ENCODE measurements at regions not wholly inside any gene's neighbourhood (a gene's known extent, or its start where the extent isn't known, plus 50 kb on each side); places are given as distances from the start of the nearest gene placed in this dataset.

GRCh38 chr10:78535716-78536218, 502.1 kb downstream of the RPS24 start:
- no peak for DNase-seq (ENCODE audit: low read depth, low spot score)
- in situ Hi-C loops (cut with HindIII; ENCODE audit: low pct_unique_long_range_greater_than_20kb, low sequenced_read_pairs) = no loop called here

GRCh38 chr10:78537018-78537417, 503.4 kb downstream of the RPS24 start:
- in situ Hi-C loops (cut with HindIII; ENCODE audit: low pct_unique_long_range_greater_than_20kb, low sequenced_read_pairs) = no loop called here
- no peak for DNase-seq (ENCODE audit: low read depth, low spot score)

- in situ Hi-C loops (cut with HindIII; ENCODE audit: low pct_unique_long_range_greater_than_20kb, low sequenced_read_pairs) = no loop called here
- DNase-seq (ENCODE audit: low read depth, low spot score) = no peak
Measured at GRCh38 chr10:78539247-78539766, 505.6 kb downstream of the RPS24 start.

GRCh38 chr10:78540355-78541076, 506.9 kb downstream of the RPS24 start:
- no peak for DNase-seq (ENCODE audit: low read depth, low spot score)
- in situ Hi-C loops (cut with HindIII; ENCODE audit: low pct_unique_long_range_greater_than_20kb, low sequenced_read_pairs) = no loop called here

- no peak for DNase-seq (ENCODE audit: low read depth, low spot score)
- in situ Hi-C loops (cut with HindIII; ENCODE audit: low pct_unique_long_range_greater_than_20kb, low sequenced_read_pairs) = no loop called here
Measured at GRCh38 chr10:78541481-78542140, 507.9 kb downstream of the RPS24 start.

- in situ Hi-C loops (cut with HindIII; ENCODE audit: low pct_unique_long_range_greater_than_20kb, low sequenced_read_pairs) = no loop called here
- no peak for DNase-seq (ENCODE audit: low read depth, low spot score)
Measured at GRCh38 chr10:78542141-78542489, 508.5 kb downstream of the RPS24 start.

- DNase-seq (ENCODE audit: low read depth, low spot score) = no peak
- in situ Hi-C loops (cut with HindIII; ENCODE audit: low pct_unique_long_range_greater_than_20kb, low sequenced_read_pairs) = no loop called here
Measured at GRCh38 chr10:78542521-78542920, 508.9 kb downstream of the RPS24 start.

- no peak for DNase-seq (ENCODE audit: low read depth, low spot score)
- in situ Hi-C loops (cut with HindIII; ENCODE audit: low pct_unique_long_range_greater_than_20kb, low sequenced_read_pairs) = no loop called here
Measured at GRCh38 chr10:78543031-78543748, 509.5 kb downstream of the RPS24 start.

- in situ Hi-C loops (cut with HindIII; ENCODE audit: low pct_unique_long_range_greater_than_20kb, low sequenced_read_pairs) = no loop called here
- DNase-seq (ENCODE audit: low read depth, low spot score) = no peak
Measured at GRCh38 chr10:78543749-78544362, 510.2 kb downstream of the RPS24 start.

GRCh38 chr10:78544423-78545090, 510.9 kb downstream of the RPS24 start:
- no peak for DNase-seq (ENCODE audit: low read depth, low spot score)
- in situ Hi-C loops (cut with HindIII; ENCODE audit: low pct_unique_long_range_greater_than_20kb, low sequenced_read_pairs) = no loop called here

- in situ Hi-C loops (cut with HindIII; ENCODE audit: low pct_unique_long_range_greater_than_20kb, low sequenced_read_pairs) = no loop called here
Measured at GRCh38 chr10:78545756-78546155, 512.1 kb downstream of the RPS24 start.

GRCh38 chr10:78547397-78547796, 513.7 kb downstream of the RPS24 start:
- DNase-seq (ENCODE audit: low read depth, low spot score) = no peak
- in situ Hi-C loops (cut with HindIII; ENCODE audit: low pct_unique_long_range_greater_than_20kb, low sequenced_read_pairs) = no loop called here

More at GRCh38 chr10:78545756-78546155, 512.1 kb downstream of the RPS24 start:
- DNase-seq (ENCODE audit: low read depth, low spot score) = no peak

- in situ Hi-C loops (cut with HindIII; ENCODE audit: low pct_unique_long_range_greater_than_20kb, low sequenced_read_pairs) = no loop called here
- DNase-seq (ENCODE audit: low read depth, low spot score) = no peak
Measured at GRCh38 chr10:78547905-78548304, 514.2 kb downstream of the RPS24 start.

- in situ Hi-C loops (cut with HindIII; ENCODE audit: low pct_unique_long_range_greater_than_20kb, low sequenced_read_pairs) = no loop called here
- no peak for DNase-seq (ENCODE audit: low read depth, low spot score)
Measured at GRCh38 chr10:78548369-78548768, 514.7 kb downstream of the RPS24 start.

- in situ Hi-C loops (cut with HindIII; ENCODE audit: low pct_unique_long_range_greater_than_20kb, low sequenced_read_pairs) = no loop called here
- no peak for DNase-seq (ENCODE audit: low read depth, low spot score)
Measured at GRCh38 chr10:78549140-78549935, 515.7 kb downstream of the RPS24 start.

GRCh38 chr10:78550090-78550489, 516.4 kb downstream of the RPS24 start:
- in situ Hi-C loops (cut with HindIII; ENCODE audit: low pct_unique_long_range_greater_than_20kb, low sequenced_read_pairs) = no loop called here
- no peak for DNase-seq (ENCODE audit: low read depth, low spot score)

GRCh38 chr10:78550716-78551115, 517.1 kb downstream of the RPS24 start:
- in situ Hi-C loops (cut with HindIII; ENCODE audit: low pct_unique_long_range_greater_than_20kb, low sequenced_read_pairs) = no loop called here
- DNase-seq (ENCODE audit: low read depth, low spot score) = peak; percentile 1
